K562 (cell line): ENCODE measurements at regions not wholly inside any gene's neighbourhood (a gene's known extent, or its start where the extent isn't known, plus 50 kb on each side); places are given as distances from the start of the nearest gene placed in this dataset.

ENCODE experiments used
- BMI1 ChIP-seq: fragments of 150-350 bp; IDR thresholded peaks from 2 replicates; pipeline ENCODE4 v1.6.1; 2014; ENCODE audit warnings: low read length
- MAZ ChIP-seq, 2 experiments: fragments of 450-650 bp in 1 of 2; sonication (generic) in 1 of 2; formaldehyde crosslinking; IDR thresholded peaks in 1 of 2; conservative IDR thresholded peaks in 1 of 2; 2 replicates each; pipeline versions ENCODE4 v1.4.0 to v1.5.0; 2020; ENCODE audit warnings: mild to moderate bottlenecking in 1 of 2, missing genetic modification reagents in 1 of 2
- MIER1 ChIP-seq: fragments of 450-650 bp; IDR thresholded peaks from 2 replicates; pipeline ENCODE4 v1.6.1; 2016; ENCODE audit warnings: antibody characterized with exemption, mild to moderate bottlenecking, low read depth
- MTA3 ChIP-seq: fragments of 450-650 bp; formaldehyde crosslinking; IDR thresholded peaks from 2 replicates; pipeline ENCODE4 v1.6.1; 2017; ENCODE audit warnings: mild to moderate bottlenecking, borderline replicate concordance
- SMARCB1 ChIP-seq: IDR thresholded peaks from 2 replicates; pipeline ENCODE4 v1.6.1; 2011; ENCODE audit warnings: improper control_type of control experiment, low read depth; ENCODE audit not compliant: insufficient read length
- SMARCC2 ChIP-seq: fragments of 450-650 bp; IDR thresholded peaks from 2 replicates; pipeline ENCODE4 v1.6.1; 2017; ENCODE audit warnings: antibody characterized with exemption, moderate library complexity, mild to moderate bottlenecking, low read depth
- TBL1XR1 ChIP-seq, 2 experiments: IDR thresholded peaks; 2 replicates each; pipeline ENCODE4 v1.6.1; 2012; ENCODE audit warnings: improper control_type of control experiment in 2 of 2, low read length in 2 of 2, mild to moderate bottlenecking in 1 of 2
- ZBED1 ChIP-seq: IDR thresholded peaks from 2 replicates; pipeline ENCODE4 v1.6.1; 2014
- ZNF24 ChIP-seq: fragments of 450-650 bp; IDR thresholded peaks from 2 replicates; pipeline ENCODE4 v1.6.1; 2016
- TF ChIP-seq, protein P1 (sequence below), 3 experiments: IDR thresholded peaks in 2 of 3; conservative IDR thresholded peaks in 1 of 3; 2 replicates each; pipeline ENCODE4 v1.5.1; 2011 to 2012; ENCODE audit warnings: low read length in 3 of 3, mild to moderate bottlenecking in 3 of 3, control low read depth in 2 of 3, improper control_type of control experiment in 1 of 3, inconsistent platforms in 1 of 3, low read depth in 1 of 3, mixed read lengths in 1 of 3, moderate library complexity in 1 of 3; ENCODE audit not compliant: insufficient read depth in 2 of 3
- TF ChIP-seq, protein P2 (sequence below), 3 experiments: fragments of 200-800 bp in 1 of 3; fragments of 250-450 bp in 1 of 3; fragments of 450-650 bp in 1 of 3; sonication (Bioruptor Pico) in 1 of 3; sonication (Bioruptor generic) in 1 of 3; formaldehyde crosslinking in 1 of 3; IDR thresholded peaks; 2 replicates each; pipeline versions ENCODE4 v1.6.1 to v1.8.0; 2016 to 2022; ENCODE audit warnings: mild to moderate bottlenecking in 2 of 3, missing genetic modification characterization in 2 of 3, missing compliant biosample characterization in 1 of 3, moderate library complexity in 1 of 3

DNA sequence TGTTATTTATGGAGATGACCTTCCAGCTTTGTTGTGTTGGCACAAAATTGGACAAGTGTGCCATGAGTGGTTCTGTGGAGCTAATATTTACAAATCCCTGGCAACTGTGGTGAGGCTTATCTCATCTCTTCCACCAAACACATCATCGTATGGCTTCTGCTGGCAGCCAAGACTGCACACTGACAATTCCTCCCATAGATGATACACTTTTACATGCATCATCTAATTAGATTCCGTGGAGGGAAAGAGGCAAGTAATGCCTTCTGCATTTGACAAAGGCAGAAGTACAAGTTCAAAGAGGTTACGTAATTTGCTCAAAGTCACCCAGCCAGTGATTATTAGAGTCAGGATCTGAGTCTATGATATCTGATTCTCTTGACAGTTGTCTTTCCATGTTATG is 62.7 kb upstream of the KIRREL3 start:
- no peak for TF ChIP-seq SMARCB1
- TF ChIP-seq MIER1 = no peak
- TF ChIP-seq, protein P1, sequence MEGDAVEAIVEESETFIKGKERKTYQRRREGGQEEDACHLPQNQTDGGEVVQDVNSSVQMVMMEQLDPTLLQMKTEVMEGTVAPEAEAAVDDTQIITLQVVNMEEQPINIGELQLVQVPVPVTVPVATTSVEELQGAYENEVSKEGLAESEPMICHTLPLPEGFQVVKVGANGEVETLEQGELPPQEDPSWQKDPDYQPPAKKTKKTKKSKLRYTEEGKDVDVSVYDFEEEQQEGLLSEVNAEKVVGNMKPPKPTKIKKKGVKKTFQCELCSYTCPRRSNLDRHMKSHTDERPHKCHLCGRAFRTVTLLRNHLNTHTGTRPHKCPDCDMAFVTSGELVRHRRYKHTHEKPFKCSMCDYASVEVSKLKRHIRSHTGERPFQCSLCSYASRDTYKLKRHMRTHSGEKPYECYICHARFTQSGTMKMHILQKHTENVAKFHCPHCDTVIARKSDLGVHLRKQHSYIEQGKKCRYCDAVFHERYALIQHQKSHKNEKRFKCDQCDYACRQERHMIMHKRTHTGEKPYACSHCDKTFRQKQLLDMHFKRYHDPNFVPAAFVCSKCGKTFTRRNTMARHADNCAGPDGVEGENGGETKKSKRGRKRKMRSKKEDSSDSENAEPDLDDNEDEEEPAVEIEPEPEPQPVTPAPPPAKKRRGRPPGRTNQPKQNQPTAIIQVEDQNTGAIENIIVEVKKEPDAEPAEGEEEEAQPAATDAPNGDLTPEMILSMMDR (IDR thresholded peaks at IDR 0.05 in 2 of 3, conservative IDR thresholded peaks at IDR 0.05 in 1 of 3; ENCODE audit: insufficient read depth in 2 of 3, low read depth in 1 of 3, low read length in 3 of 3) = no peak
- no peak for TF ChIP-seq MTA3
- TF ChIP-seq SMARCC2 = no peak
- TF ChIP-seq ZNF24 = no peak
- TF ChIP-seq, protein P2, sequence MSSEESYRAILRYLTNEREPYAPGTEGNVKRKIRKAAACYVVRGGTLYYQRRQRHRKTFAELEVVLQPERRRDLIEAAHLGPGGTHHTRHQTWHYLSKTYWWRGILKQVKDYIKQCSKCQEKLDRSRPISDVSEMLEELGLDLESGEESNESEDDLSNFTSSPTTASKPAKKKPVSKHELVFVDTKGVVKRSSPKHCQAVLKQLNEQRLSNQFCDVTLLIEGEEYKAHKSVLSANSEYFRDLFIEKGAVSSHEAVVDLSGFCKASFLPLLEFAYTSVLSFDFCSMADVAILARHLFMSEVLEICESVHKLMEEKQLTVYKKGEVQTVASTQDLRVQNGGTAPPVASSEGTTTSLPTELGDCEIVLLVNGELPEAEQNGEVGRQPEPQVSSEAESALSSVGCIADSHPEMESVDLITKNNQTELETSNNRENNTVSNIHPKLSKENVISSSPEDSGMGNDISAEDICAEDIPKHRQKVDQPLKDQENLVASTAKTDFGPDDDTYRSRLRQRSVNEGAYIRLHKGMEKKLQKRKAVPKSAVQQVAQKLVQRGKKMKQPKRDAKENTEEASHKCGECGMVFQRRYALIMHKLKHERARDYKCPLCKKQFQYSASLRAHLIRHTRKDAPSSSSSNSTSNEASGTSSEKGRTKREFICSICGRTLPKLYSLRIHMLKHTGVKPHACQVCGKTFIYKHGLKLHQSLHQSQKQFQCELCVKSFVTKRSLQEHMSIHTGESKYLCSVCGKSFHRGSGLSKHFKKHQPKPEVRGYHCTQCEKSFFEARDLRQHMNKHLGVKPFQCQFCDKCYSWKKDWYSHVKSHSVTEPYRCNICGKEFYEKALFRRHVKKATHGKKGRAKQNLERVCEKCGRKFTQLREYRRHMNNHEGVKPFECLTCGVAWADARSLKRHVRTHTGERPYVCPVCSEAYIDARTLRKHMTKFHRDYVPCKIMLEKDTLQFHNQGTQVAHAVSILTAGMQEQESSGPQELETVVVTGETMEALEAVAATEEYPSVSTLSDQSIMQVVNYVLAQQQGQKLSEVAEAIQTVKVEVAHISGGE (CRISPR knock-in tag; IDR thresholded peaks at IDR 0.05) = no peak
- TF ChIP-seq ZBED1 = no peak
- no peak for TF ChIP-seq TBL1XR1 (IDR thresholded peaks at IDR 0.05; ENCODE audit: low read length in 2 of 2)
- TF ChIP-seq MAZ (CRISPR knock-in tag; conservative IDR thresholded peaks at IDR 0.05 in 1 of 2, IDR thresholded peaks at IDR 0.05 in 1 of 2) = no peak
- no peak for TF ChIP-seq BMI1
